Colonic mucosa (tissue), 4 donors: ENCODE measurements at regions not wholly inside any gene's neighbourhood (a gene's known extent, or its start where the extent isn't known, plus 50 kb on each side); places are given as distances from the start of the nearest gene placed in this dataset.

Experiments used
- DNase-seq: peaks from one replicate; pipeline ENCODE4 v3.0.0-alpha.2; 2020
- H3K27ac ChIP-seq: fragments of 200-600 bp; one replicate; pipeline ENCODE4 v1.8.0; 2021
- H3K27me3 ChIP-seq: fragments of 200-600 bp; one replicate; pipeline ENCODE4 v1.8.0; 2021
- H3K36me3 ChIP-seq: fragments of 200-600 bp; one replicate; pipeline ENCODE4 v1.8.0; 2021
- H3K4me1 ChIP-seq: fragments of 200-600 bp; one replicate; pipeline ENCODE4 v1.8.0; 2021; ENCODE audit warnings: mild to moderate bottlenecking
- H3K4me3 ChIP-seq: fragments of 200-600 bp; one replicate; pipeline ENCODE4 v1.8.0; 2021
- H3K9ac ChIP-seq, 2 donors: one replicate each; pipeline ENCODE4 v1.7.0; 2013; ENCODE audit warnings: control low read depth in 2 of 2, low read depth in 2 of 2, low read length in 2 of 2
- H3K9me3 ChIP-seq: fragments of 200-600 bp; one replicate; pipeline ENCODE4 v1.8.0; 2021
- intact Hi-C: fragments of 100-400 bp; cut with DNase I; formaldehyde crosslinking; loops from one replicate; pipeline ENCODE4 v1.14.1; 2022
- TF ChIP-seq, protein P1 (sequence below): fragments of 200-600 bp; IDR thresholded peaks from one replicate; pipeline ENCODE4 v1.8.0; 2022; ENCODE audit warnings: antibody characterized with exemption, mild to moderate bottlenecking
- donor health status: healthy.
- donor health status: DM: no; HTN: no; CAD: no.
- donor health status: DM: no; HTN: no; CAD: no.

DNA sequence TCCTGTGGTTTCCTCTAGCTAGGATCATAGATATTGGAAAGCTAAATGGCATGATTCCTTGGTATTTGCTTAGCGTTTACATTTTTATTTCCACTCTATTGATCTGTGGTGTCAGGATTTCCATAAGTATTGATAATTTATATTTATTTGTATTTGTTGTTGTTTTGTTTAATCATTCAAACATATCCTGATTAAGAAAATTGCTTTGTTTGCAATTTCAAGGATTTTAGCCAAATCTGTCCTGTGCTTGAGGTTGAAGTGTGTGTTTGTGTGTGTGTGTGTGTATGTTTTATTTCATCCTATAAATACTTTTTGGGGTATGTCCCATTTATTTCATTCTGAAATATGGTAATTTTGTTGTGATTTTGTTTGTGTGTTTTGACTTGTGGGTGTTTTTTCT lies 1884.1 kb upstream of the CDH6 start:
- H3K9ac ChIP-seq = no peak overlapping the region
- no peak for DNase-seq
- intact Hi-C loops = no loop called here
- H3K27ac ChIP-seq = no peak overlapping the region
- no peak overlapping the region for H3K4me3 ChIP-seq
- no peaks in the 10 kb centered on the region for H3K27me3 ChIP-seq
- no peaks in the 10 kb centered on the region for H3K9me3 ChIP-seq
- no peaks in the 10 kb centered on the region for H3K4me1 ChIP-seq
- TF ChIP-seq, protein P1, sequence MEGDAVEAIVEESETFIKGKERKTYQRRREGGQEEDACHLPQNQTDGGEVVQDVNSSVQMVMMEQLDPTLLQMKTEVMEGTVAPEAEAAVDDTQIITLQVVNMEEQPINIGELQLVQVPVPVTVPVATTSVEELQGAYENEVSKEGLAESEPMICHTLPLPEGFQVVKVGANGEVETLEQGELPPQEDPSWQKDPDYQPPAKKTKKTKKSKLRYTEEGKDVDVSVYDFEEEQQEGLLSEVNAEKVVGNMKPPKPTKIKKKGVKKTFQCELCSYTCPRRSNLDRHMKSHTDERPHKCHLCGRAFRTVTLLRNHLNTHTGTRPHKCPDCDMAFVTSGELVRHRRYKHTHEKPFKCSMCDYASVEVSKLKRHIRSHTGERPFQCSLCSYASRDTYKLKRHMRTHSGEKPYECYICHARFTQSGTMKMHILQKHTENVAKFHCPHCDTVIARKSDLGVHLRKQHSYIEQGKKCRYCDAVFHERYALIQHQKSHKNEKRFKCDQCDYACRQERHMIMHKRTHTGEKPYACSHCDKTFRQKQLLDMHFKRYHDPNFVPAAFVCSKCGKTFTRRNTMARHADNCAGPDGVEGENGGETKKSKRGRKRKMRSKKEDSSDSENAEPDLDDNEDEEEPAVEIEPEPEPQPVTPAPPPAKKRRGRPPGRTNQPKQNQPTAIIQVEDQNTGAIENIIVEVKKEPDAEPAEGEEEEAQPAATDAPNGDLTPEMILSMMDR = no peak
- no peaks in the 10 kb centered on the region for H3K36me3 ChIP-seq

DNA sequence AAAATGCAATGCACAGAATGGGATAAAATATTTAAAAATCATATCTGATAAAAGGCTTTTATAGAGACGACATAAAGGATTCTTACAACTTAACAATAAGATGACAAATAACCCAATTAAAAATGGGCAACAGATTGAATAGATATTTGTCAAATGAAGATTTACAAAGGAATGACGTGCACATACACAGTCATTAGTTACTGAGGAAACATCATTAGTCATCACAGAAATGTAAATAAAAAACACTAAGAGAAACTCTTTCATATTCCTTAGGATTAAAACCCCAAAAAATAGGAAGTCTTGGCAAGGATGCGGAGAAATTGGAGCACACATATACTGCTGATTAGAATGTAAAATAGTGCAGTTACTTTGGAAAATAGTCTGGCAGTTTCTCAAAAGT lies 1886.0 kb upstream of the CDH6 start:
- Histone ChIP-seq H3K27ac (no peak overlapping the region), H3K9me3 (no peaks in the 10 kb centered on the region), H3K36me3 (no peaks in the 10 kb centered on the region), H3K4me1 (no peaks in the 10 kb centered on the region), H3K4me3 (no peak overlapping the region), H3K27me3 (no peaks in the 10 kb centered on the region), H3K9ac (no peak overlapping the region)
- TF ChIP-seq, protein P1 = no peak
- intact Hi-C loops = no loop called here
- DNase-seq = no peak

DNA sequence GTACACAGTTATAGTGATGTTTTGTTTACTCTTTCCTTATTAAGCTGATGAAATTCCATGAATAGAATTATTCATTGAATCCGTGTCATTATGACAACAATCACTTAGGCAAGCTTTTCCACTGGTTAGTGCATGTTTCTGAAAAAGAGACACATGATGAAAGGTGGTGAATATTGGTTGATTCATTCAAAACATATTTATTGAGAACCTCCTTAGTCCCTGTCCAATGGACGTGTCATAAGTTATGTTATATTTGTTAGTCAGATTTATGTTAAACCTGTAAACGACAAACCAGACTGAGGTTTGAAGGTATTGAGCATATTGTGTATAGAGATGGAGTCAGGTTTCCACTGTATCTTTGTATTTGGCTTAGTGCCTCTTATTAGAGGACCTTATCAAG lies 1888.9 kb upstream of the CDH6 start:
- intact Hi-C loops = no loop called here

DNA sequence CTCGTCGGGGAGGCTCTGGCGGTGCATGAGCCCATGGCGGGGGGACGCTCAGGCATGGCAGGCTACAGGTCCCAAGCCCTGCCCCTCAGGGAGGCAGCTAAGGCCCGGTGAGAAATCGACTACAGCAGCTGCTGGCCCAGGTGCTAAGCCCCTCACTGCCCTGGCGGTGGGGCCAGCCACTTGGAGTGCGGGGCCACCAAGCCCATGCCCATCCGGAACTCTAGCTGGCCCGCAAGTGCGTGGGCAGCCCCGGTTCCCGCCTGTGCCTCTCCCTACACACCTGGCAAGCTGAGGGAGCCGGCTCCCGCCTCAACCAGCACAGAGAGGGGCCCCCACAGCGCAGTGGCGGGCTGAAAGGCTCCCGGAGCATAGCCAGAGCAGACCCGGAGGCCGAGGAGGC lies 1896.9 kb upstream of the CDH6 start:
- H3K9me3 ChIP-seq = no peaks in the 10 kb centered on the region
- no peak overlapping the region for H3K27ac ChIP-seq
- H3K9ac ChIP-seq = no peak overlapping the region
- DNase-seq = no peak
- no peaks in the 10 kb centered on the region for H3K4me1 ChIP-seq
- intact Hi-C loops = no loop called here
- no peaks in the 10 kb centered on the region for H3K27me3 ChIP-seq
- TF ChIP-seq, protein P1 = no peak
- no peaks in the 10 kb centered on the region for H3K36me3 ChIP-seq
- no peak overlapping the region for H3K4me3 ChIP-seq

More for the DNA sequence above, 1888.9 kb upstream of the CDH6 start:
- TF ChIP-seq, protein P1 = no peak
- Histone ChIP-seq H3K27me3 (no peaks in the 10 kb centered on the region), H3K36me3 (no peaks in the 10 kb centered on the region), H3K4me1 (no peaks in the 10 kb centered on the region), H3K9ac (no peak overlapping the region), H3K4me3 (no peak overlapping the region), H3K27ac (no peak overlapping the region), H3K9me3 (no peaks in the 10 kb centered on the region)
- no peak for DNase-seq

DNA sequence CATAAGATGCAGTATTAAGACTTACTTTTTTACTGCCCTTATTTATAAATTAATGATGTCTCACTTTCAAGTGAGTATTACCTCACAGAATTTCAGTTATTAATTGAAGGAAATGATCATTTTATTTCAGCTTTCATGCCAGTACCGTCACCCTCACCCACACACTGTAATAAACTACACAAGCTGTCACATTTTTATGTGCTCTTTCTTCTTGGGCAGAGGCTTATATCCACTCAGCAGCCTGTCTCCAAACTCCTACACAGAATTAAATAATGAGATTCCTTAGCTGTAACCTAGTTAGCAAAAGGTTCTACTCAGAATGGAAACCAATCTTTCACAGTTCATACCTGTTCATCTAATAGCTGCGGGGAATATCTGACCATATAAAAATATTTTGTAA lies 1915.8 kb upstream of the CDH6 start:
- TF ChIP-seq, protein P1 = no peak
- Histone ChIP-seq H3K4me3 (no peak overlapping the region), H3K27ac (no peak overlapping the region), H3K4me1 (no peaks in the 10 kb centered on the region), H3K9ac (no peak overlapping the region), H3K9me3 (no peaks in the 10 kb centered on the region), H3K27me3 (no peaks in the 10 kb centered on the region), H3K36me3 (no peaks in the 10 kb centered on the region)
- intact Hi-C loops = no loop called here
- no peak for DNase-seq

DNA sequence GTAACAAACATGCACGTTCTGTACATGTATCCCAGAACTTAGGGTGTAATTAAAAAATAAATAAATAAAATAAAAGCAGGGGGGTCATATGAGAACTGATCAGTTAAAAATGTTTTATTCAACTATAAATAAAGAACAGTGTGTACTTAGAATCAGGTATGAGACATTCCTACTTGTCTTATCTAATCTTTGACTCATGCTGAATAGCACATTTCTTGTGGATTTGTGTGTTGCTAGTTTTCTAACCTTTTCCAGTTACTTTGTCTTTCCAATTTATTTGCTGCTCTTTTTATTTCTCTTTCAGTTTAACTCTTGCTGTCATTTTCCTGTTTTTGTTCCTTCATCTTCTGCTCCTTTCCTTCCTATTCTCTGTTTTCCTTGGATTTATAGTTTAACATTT lies 1917.1 kb upstream of the CDH6 start:
- Histone ChIP-seq H3K27ac (no peak overlapping the region), H3K9me3 (no peaks in the 10 kb centered on the region), H3K36me3 (no peaks in the 10 kb centered on the region), H3K9ac (no peak overlapping the region), H3K4me3 (no peak overlapping the region), H3K4me1 (no peaks in the 10 kb centered on the region), H3K27me3 (no peaks in the 10 kb centered on the region)
- intact Hi-C loops = no loop called here
- DNase-seq = no peak
- TF ChIP-seq, protein P1 = no peak
